ENCODE measurements at regions not wholly inside any gene's neighbourhood (a gene's known extent, or its start where the extent isn't known, plus 50 kb on each side); places are given as distances from the start of the nearest gene placed in this dataset.
A peak's percentile ranks its signal among the peaks of the same experiment; 100 is the strongest.
"Not testable (repeated sequence)": the region's sequence is repeated elsewhere in the genome, so short reads cannot be mapped to it uniquely, and the experiment has no call there.

DNA sequence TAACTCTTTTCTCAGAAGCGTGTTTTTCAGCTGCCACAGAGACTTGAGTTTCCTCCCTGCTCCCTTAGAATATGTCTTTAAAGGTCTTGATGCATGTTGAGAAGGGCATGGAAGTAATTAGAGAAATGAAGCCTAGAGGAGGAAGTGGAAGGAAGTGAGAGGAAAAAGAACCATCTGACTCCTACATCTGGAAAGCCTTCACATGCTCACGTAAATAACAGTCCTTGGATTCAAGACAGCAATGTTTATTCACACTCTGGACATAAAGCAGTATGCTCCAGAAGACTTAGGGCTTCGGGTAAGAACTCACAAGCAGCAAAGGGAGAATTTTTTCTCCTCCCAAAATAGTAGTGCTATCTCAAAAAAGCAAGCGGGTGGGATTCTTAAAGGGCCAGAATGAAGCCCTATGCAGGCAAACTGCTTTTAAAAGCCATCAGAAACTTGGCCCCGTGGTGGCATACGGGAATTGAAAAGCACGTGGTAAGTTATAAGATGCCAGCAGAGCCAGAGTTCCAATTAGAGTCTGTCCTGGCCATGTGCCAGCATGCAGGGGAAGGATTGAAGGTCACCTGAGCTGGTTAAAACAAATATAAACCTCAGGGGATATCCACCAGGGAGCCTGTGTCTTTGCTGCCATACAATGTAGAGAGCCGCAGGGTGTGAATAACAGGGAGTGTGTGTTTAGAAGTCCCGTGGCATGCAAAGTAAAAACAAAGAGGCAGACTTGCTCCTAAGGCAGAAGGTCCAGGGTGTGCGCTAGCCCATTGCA is 380.8 kb upstream of the NDN start:
- DNase-seq (ENCODE audit: low read depth) = no peak
- TF ChIP-seq, protein P1, sequence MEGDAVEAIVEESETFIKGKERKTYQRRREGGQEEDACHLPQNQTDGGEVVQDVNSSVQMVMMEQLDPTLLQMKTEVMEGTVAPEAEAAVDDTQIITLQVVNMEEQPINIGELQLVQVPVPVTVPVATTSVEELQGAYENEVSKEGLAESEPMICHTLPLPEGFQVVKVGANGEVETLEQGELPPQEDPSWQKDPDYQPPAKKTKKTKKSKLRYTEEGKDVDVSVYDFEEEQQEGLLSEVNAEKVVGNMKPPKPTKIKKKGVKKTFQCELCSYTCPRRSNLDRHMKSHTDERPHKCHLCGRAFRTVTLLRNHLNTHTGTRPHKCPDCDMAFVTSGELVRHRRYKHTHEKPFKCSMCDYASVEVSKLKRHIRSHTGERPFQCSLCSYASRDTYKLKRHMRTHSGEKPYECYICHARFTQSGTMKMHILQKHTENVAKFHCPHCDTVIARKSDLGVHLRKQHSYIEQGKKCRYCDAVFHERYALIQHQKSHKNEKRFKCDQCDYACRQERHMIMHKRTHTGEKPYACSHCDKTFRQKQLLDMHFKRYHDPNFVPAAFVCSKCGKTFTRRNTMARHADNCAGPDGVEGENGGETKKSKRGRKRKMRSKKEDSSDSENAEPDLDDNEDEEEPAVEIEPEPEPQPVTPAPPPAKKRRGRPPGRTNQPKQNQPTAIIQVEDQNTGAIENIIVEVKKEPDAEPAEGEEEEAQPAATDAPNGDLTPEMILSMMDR (IDR thresholded peaks at IDR 0.05; ENCODE audit: control insufficient read depth, extremely low read depth, insufficient read depth) = no peak
- H3K4me3 ChIP-seq (ENCODE audit: low read depth, low read length) = no peak overlapping the region

DNA sequence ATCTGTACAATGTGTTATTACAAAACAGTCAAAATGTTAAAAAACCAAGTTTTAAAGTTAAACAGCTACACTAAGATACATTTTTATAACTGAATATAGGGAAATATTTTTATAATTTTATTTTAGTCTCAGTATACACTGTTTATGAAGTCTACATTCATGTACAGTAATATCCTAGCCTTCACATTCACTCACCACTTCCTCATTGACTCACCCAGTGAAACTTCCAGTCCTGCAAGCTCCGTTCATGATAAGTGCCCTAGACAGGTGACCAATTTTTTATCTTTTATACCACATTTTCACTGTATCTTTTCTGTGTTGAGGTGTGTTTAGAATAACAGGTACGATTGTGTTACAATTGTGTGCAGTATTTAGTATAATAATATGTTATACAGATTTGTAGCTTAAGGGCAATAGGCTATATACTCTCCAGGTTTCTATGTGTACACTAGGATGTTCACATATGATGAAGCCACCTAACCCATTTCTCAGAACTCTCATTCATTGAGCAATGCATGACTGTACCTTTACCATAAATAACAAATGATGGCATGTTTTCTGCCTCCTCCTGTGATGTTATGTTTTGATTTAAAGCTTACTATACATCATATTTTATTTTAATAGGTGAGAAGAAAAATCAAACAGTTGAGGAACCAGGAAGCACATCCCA is 388.4 kb upstream of the NDN start:
- no peak overlapping the region for H3K4me3 ChIP-seq (ENCODE audit: low read depth, low read length)
- DNase-seq (ENCODE audit: low read depth) = no peak
- TF ChIP-seq, protein P1 (IDR thresholded peaks at IDR 0.05; ENCODE audit: control insufficient read depth, extremely low read depth, insufficient read depth) = no peak

DNA sequence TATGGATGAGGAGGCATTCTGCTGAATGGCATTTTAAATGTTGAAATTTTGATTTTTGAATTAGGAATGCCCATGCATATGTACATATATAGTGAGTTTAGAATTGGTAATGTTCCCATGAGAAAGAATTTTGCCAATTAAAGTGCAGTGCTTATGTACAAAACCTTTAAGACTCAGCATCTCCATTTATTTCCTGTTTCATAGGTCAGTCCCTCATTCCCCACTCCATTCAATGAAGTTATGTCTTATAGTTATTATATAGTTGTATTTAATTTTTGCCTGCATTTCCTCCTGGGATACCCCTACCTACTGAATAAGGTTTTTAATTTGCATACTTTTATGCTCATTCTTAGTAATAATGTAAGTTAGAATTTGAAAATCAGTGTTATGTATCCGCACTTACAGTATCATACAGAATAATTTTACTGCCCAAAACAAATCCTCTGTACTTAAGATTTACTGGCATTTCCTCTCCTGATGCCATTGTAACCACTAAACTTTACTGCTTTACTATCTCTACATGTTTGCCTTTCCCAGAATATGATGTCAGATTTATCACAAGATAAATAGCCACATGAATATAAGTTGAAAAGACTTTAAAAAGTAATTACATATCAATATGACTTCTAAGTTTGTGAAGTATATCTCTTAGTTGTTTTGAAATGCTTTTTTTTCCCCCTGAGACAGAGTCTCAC is 389.1 kb upstream of the NDN start:
- TF ChIP-seq, protein P1 (IDR thresholded peaks at IDR 0.05; ENCODE audit: control insufficient read depth, extremely low read depth, insufficient read depth) = no peak
- H3K4me3 ChIP-seq (ENCODE audit: low read depth, low read length) = no peak overlapping the region
- peak; percentile 37 for DNase-seq (ENCODE audit: low read depth)

DNA sequence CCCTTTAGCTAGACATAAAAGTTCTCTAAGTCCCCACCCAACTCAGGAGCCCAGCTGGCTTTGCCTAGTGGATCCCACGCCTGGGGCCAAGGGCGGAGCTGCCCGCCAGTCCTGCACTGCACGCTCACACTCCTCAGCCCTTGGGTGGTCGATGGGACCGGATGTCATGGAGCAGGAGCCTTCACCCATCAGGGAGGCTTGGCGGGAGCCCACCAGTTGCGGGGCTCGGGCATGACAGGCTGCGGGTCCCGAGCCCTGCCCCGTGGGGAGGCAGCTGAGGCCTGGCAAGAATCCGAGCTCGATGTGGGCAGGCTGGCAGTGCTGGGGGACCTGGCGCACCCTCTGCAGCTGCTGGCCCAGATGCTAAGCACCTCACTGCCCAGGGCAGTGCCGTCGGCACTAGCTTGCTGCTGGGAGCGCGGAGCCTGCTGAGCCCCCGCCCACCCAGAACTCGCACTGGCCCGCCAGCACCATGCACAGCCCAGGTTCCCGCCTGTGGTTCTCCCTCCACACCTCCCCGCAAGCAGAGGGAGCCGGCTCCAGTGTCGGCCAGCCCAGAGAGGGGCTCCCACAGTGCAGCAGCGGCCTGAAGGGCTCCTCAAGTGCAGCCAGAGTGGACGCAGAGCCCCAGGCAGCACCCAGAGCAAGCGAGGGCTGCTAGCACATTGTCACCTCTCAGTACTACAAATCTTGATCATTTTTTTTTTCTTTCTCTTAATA is 391.4 kb upstream of the NDN start:
- TF ChIP-seq, protein P1 (IDR thresholded peaks at IDR 0.05; ENCODE audit: control insufficient read depth, extremely low read depth, insufficient read depth) = no peak
- no peak for DNase-seq (ENCODE audit: low read depth)
- H3K4me3 ChIP-seq (ENCODE audit: low read depth, low read length) = no peak overlapping the region

DNA sequence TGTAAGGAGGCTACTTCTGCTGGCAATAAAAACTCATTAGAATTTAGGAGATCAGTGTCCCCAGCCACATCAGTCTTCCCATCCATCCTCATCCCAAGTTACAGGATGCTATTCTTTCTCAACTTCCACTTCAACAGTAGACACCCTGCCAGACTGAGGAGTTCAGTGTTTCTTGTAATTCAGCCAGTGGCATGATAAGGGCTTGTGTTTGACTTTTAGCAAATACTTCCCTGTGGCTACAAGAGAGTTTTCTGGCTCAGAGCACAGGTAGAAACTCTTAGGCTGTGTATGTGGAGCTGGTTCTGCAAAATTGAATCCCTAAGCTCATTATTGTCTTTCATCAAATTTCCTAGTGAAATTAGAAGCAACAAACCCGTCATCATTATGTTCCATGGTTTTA is 401.8 kb upstream of the NDN start:
- not testable (repeated sequence) for DNase-seq (ENCODE audit: low read depth); H3K4me3 ChIP-seq (ENCODE audit: low read depth, low read length)

DNA sequence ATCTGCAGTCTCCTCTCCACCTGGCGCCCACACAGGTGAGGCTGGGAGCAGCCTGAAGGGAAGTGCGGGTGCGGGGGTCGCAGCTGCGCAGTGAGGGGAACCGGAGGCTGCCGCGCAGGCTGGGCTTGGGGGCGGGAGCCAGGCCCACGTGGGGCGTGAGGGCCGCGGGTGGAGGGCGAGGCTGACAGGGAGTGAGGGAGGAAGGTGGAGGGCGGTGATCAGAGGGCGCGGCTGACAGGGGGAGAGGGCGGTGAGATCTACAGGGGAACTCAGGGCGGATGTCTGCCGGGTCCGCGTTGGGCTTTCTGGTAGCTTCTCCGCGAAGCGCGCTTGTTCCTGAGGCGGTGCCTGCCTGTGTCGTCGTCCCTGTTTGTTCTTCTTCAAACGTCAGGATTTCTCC is 414.4 kb upstream of the NDN start:
- DNase-seq (ENCODE audit: low read depth); H3K4me3 ChIP-seq (ENCODE audit: low read depth, low read length): not testable (repeated sequence)

DNA sequence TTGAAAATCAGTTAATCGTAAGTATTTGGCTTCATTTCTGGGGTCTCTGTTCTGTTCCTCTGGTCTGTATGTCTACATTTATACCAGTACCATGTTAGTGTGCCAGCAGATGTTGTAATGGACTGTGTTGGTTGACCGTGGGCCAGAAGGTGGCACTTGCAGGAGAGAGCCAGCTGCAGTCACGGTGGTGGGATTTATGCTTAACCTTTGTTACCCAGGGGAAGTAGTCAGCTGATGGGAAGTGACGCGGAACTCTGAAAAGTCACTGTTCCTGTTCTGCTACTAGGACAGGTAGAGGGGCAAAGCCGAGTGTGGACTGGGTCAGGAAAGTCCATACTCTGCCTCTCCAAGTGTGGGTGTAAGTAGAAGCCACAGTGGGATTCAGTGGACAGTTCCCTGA is 420.4 kb upstream of the NDN start:
- H3K4me3 ChIP-seq (ENCODE audit: low read depth, low read length); DNase-seq (ENCODE audit: low read depth): not testable (repeated sequence)

DNA sequence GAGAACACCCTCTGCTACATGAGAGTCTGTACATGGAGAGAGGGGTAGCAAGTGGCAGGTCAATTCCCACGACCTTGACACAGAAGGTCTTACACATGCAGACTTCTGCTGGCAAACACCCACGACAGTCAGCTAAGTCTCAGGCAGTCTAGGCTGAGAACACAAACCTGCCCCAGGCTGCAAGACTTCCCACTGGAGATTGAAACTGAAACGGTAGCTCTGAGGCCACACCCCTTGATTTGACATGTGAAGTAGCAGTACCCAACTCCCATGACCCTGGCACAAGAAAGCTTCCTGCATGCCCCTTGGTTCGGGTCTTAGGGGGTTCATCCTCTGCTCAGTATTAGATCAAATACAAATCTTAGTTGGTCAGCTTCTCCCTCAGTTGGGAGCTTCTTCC is 420.8 kb upstream of the NDN start:
- H3K4me3 ChIP-seq (ENCODE audit: low read depth, low read length); DNase-seq (ENCODE audit: low read depth): not testable (repeated sequence)

DNA sequence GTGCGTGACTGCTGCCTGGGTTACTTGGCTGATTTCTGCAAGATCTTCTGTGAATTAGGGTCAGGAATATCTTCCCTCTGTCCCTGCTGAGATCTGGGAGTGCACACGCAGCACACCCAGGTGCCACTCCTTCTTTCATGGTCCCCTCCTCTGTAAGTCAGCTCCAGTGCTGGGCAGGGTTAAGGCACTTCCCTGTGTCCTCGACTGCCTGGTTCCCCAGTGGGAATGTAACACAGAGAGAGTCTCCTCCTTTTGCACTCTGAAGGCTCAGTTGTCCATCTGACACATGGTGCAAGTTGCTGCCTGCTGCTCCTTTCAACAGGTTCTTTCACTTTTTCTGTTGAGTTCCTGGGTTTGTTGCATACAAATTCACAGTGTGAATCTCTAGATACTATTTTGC is 421.2 kb upstream of the NDN start:
- not testable (repeated sequence) for DNase-seq (ENCODE audit: low read depth); H3K4me3 ChIP-seq (ENCODE audit: low read depth, low read length)

DNA sequence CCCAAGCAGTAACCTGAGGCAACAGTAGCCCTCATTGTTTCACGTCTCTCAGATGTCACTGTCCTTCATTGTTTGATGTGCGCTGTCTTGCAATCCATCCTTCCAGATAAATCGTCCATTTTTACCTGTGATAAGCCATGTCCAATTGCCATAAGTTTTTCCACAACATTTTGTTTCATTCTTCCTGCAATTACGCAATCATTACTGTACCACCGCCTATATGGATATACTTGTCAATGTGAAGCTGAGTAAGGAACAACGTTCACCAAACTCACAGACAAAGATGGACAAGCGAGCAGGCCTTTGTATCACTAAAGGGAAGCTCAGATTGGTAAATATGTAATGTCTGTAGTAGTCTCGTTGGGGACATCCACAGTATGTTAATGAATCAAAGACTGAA is 452.5 kb upstream of the NDN start:
- DNase-seq (ENCODE audit: low read depth); H3K4me3 ChIP-seq (ENCODE audit: low read depth, low read length): not testable (repeated sequence)

DNA sequence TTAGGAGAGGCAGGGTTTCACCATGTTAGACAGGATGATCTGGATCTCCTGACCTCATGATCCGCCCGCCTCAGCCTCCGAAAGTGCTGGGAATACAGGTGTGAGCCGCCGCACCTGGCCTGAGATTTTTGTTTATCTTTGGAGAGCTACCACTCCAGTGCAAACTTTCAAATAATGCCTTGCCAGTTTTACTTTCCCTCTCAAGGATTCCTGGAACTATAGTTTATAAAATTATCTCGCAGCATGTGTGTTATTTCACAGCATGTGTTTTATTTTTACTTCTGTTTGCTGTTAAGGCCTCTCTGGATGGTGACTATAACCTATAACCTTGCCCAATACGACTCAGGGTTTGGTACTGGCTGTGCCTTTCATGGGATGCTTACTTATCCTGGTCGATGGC is 458.0 kb upstream of the NDN start:
- DNase-seq (ENCODE audit: low read depth); H3K4me3 ChIP-seq (ENCODE audit: low read depth, low read length): not testable (repeated sequence)

All from LNCaP clone FGC (cell line).